Erythroblast (primary cell): ENCODE measurements at regions not wholly inside any gene's neighbourhood (a gene's known extent, or its start where the extent isn't known, plus 50 kb on each side); places are given as distances from the start of the nearest gene placed in this dataset.

Experiments
- GATA1 ChIP-seq: IDR thresholded peaks from 2 replicates; pipeline ENCODE4 v1.6.1; 2011; ENCODE audit warnings: low read depth, mild to moderate bottlenecking, control low read depth, low read length, moderate library complexity
- POLR2A ChIP-seq: IDR thresholded peaks from 2 replicates; pipeline ENCODE4 v1.6.1; 2011; ENCODE audit warnings: mild to moderate bottlenecking, low read length

- TF ChIP-seq POLR2A: no peak
- no peak for TF ChIP-seq GATA1
Measured at GRCh38 chr1:221302810-221303209, 423.6 kb downstream of the HLX start.
